GM12878 (cell line): ENCODE measurements at regions not wholly inside any gene's neighbourhood (a gene's known extent, or its start where the extent isn't known, plus 50 kb on each side); places are given as distances from the start of the nearest gene placed in this dataset.

Experiments
- CREB1 ChIP-seq: IDR thresholded peaks from 2 replicates; pipeline ENCODE4 v1.6.1; 2012; ENCODE audit warnings: low read depth, mild to moderate bottlenecking, inconsistent platforms
- LARP7 ChIP-seq: fragments of 450-650 bp; IDR thresholded peaks from 2 replicates; pipeline ENCODE4 v1.6.1; 2017; ENCODE audit warnings: mild to moderate bottlenecking

GRCh38 chr14:42014301-42014700 is 407.6 kb downstream of the LRFN5 start:
- no peak for TF ChIP-seq CREB1
- no peak for TF ChIP-seq LARP7
